Ishikawa (cell line): ENCODE measurements at regions not wholly inside any gene's neighbourhood (a gene's known extent, or its start where the extent isn't known, plus 50 kb on each side); places are given as distances from the start of the nearest gene placed in this dataset.

Source experiments
- CEBPB ChIP-seq: IDR thresholded peaks from 2 replicates; pipeline ENCODE4 v1.6.1; 2012
- CREB1 ChIP-seq: IDR thresholded peaks from 2 replicates; pipeline ENCODE4 v1.6.1; 2012; ENCODE audit warnings: low read depth
- EGR1 ChIP-seq: IDR thresholded peaks from 2 replicates; pipeline ENCODE4 v1.6.1; 2012
- EP300 ChIP-seq: IDR thresholded peaks from 2 replicates; pipeline ENCODE4 v1.6.1; 2012; ENCODE audit warnings: borderline replicate concordance
- FOXM1 ChIP-seq: IDR thresholded peaks from 2 replicates; pipeline ENCODE4 v1.6.1; 2012; ENCODE audit warnings: low read depth, borderline replicate concordance
- MAX ChIP-seq: IDR thresholded peaks from 2 replicates; pipeline ENCODE4 v1.6.1; 2012
- NFIC ChIP-seq: IDR thresholded peaks from 2 replicates; pipeline ENCODE4 v1.6.1; 2012
- RAD21 ChIP-seq: IDR thresholded peaks from 2 replicates; pipeline ENCODE4 v1.6.1; 2012; ENCODE audit warnings: low read depth
- REST ChIP-seq: IDR thresholded peaks from 2 replicates; pipeline ENCODE4 v1.6.1; 2012; ENCODE audit warnings: low read depth, mild to moderate bottlenecking
- TAF1 ChIP-seq: IDR thresholded peaks from 2 replicates; pipeline ENCODE4 v1.6.1; 2012; ENCODE audit warnings: low read depth, mild to moderate bottlenecking
- TCF12 ChIP-seq: IDR thresholded peaks from 2 replicates; pipeline ENCODE4 v1.6.1; 2012; ENCODE audit warnings: low read depth
- TEAD4 ChIP-seq: IDR thresholded peaks from 2 replicates; pipeline ENCODE4 v1.6.1; 2012
- USF1 ChIP-seq: IDR thresholded peaks from 2 replicates; pipeline ENCODE4 v1.6.1; 2012
- YY1 ChIP-seq: IDR thresholded peaks from 2 replicates; pipeline ENCODE4 v1.6.1; 2012; ENCODE audit warnings: low read depth
- ZBTB7A ChIP-seq: IDR thresholded peaks from 2 replicates; pipeline ENCODE4 v1.6.1; 2012; ENCODE audit warnings: low read depth

GRCh38 chr2:3094318-3094717, 283.3 kb downstream of the EIPR1 start:
- TF ChIP-seq TEAD4 (no peak), REST (no peak), RAD21 (no peak), NFIC (no peak), EGR1 (no peak), MAX (no peak), TCF12 (no peak), USF1 (no peak), CREB1 (no peak), CEBPB (no peak), EP300 (no peak), FOXM1 (no peak), ZBTB7A (no peak), TAF1 (no peak), YY1 (no peak)

DNA sequence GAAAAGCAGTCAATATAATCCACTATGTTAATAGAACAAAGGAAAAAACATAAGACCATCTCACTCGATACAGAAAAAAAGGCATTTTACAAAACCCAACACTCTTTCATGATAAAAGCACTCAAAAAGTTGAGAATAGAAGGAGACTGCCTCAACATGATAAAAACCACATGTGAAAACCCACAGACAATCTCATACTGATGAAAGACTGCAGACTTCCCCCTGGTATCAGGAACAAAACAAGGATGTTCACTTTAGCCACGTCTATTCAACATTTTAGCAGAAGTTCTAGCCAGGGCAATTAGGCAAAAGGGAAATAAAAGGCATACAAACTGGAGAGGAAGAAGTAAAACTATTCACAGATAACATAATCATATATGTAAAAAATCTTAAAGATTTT, 285.9 kb downstream of the EIPR1 start:
- TF ChIP-seq YY1 (no peak), EGR1 (no peak)

- TF ChIP-seq TCF12 = no peak
- TF ChIP-seq MAX = no peak
- no peak for TF ChIP-seq ZBTB7A
- TF ChIP-seq TAF1 = no peak
Measured at GRCh38 chr2:3082705-3083104, 294.9 kb downstream of the EIPR1 start.

GRCh38 chr2:3079959-3080948, 297.4 kb downstream of the EIPR1 start:
- TF ChIP-seq YY1 = no peak
- TF ChIP-seq TEAD4 = no peak
- TF ChIP-seq TCF12 = no peak
- no peak for TF ChIP-seq RAD21
- no peak for TF ChIP-seq ZBTB7A

- TF ChIP-seq YY1 (no peak), EGR1 (no peak), REST (no peak), MAX (no peak), NFIC (no peak), ZBTB7A (no peak), TEAD4 (no peak), CREB1 (no peak), RAD21 (no peak), TAF1 (no peak), TCF12 (no peak), USF1 (no peak), FOXM1 (no peak), EP300 (no peak), CEBPB (no peak)
Measured at GRCh38 chr2:3079466-3079865, 298.2 kb downstream of the EIPR1 start.

DNA sequence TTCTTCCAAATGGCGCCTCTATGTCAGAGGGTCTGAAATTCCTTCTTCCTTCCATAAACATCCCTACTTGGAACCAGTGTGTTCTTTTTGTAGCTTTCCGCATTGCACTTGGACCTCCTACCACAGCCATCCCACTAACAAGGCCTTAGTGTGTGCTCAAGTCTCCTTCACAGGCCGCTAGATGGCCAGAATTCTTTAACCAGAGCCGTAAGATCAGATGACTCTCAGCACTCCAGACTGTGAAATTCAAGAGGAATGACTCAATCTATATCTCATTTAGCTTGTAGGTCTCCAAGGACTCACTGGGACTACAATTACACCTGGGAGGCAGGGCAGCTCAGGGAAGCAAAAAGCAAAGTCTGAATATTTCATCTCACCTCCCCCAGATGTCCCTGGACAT, 298.9 kb downstream of the EIPR1 start:
- TF ChIP-seq TEAD4 = no peak
- TF ChIP-seq RAD21 = no peak
- TF ChIP-seq TAF1 = no peak
- TF ChIP-seq MAX = no peak
- no peak for TF ChIP-seq EP300
- TF ChIP-seq NFIC = no peak
- no peak for TF ChIP-seq USF1
- no peak for TF ChIP-seq ZBTB7A
